HG03095 (cell line): ENCODE measurements at regions not wholly inside any gene's neighbourhood (a gene's known extent, or its start where the extent isn't known, plus 50 kb on each side); places are given as distances from the start of the nearest gene placed in this dataset.
"Not testable (repeated sequence)": the region's sequence is repeated elsewhere in the genome, so short reads cannot be mapped to it uniquely, and the experiment has no call there.

Source experiments
- ATAC-seq: cut with Tn5 transposase; IDR thresholded peaks from one replicate; pipeline ENCODE4 v1.9.1; 2021; ENCODE audit warnings: moderate library complexity; ENCODE audit not compliant: unreplicated experiment

DNA sequence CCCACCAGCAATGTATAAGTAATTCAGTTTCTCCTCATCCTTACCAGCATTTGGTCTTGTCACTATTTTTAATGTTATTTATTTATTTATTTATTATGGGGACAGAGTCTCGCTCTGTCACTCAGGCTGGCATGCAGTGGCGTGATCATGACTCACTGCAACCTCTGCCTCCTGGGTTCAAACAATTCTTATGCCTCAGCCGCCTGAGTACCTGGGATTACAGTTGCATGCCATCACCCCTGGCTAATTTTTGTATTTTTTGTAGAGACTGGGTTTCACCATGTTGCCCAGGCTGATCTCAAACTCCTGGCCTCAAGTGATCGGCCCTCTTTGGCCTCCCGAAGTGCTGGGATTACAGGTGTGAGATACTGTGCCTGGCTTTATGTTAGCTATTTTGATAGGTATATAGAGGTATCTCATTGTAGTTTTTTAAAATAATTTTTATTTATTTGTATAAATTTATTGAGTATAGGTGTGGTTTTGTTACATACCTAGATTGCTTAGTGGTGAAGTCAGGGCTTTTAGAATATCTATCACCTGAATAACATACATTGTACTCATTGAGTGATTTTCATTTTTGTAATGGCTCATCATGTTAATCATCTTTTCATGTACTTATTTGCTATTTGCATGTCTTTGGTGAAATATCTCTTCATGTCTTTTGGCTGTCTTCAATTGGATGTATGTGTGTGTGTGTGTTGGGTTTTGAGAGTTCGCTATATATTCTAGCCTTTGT is 53.3 kb downstream of the TANC2 start:
- ATAC-seq: no peak

DNA sequence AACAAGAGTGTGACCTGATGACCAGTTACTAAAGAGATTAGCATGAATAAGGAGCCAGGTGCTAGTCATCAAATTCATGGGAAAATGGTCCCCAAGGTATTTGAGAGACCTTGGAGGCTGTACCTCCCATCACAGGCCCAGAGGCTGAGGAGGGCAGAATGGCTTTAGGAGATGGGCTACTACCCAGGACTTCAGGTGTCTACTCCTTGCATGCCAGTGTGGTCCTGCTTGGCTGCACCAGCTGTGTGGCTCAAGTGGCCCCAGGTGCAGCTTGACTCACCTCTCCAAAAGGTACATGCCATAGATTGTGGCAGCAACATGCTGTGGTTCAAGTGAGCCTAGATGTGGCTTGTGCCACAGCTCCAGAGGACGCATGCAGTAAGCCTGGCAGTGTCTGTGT is 56.5 kb downstream of the TANC2 start:
- no peak for ATAC-seq

DNA sequence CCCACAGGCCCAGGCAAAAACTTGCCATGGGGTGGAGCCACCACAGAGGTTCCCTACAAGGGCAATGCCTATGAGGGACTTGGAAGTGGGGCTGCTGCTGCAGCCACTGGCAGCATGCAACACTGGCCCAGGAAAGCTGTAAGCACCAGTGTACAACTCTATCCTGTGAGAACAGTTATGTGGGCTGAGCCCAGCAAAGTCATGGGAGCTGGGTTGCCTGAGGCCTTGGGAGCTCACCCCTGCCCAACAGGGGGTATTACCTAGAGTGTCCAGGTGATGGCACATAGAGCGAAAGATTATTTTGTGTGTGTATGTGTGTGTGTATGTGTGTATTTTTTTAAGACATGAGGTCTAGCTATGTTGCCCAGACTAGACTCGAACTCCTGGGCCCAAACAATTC is 57.0 kb downstream of the TANC2 start:
- ATAC-seq: no peak

DNA sequence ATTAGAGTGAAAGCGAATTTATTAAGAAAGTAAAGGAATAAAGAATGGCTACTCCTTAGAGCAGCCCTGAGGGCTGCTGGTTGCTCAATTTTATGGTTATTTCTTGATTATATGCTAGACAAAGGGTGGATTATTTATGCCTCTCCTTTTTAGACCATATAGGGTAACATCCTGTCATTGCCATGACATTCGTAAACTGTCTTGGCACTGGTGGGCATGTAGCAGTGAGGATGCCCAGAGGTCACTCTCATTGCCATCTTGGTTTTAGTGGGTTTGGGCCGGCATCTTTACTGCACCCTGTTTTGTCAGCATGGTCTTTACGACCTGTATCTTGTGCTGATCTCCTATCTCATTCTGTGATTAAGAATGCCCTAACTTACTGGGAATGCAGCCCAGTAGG is 58.2 kb downstream of the TANC2 start:
- no peak for ATAC-seq

DNA sequence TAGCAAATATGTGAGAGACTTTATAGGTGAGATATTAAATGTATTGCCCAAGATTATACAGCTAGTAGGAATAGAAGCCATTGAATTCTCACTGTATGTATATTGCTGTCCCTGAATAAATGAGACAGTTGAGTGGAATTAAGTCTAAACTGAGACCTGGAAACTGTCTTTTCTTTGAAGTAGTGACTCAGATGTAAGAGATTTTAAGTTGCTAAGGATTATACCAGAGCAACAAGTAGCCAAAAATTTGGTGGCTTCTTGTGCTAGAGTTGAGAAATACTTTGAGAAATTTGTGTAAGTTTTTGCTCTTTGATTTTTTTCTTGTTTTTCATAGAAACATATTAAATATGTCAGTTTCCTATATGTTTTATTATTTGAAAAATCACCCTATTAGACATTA is 58.7 kb downstream of the TANC2 start:
- no peak for ATAC-seq

DNA sequence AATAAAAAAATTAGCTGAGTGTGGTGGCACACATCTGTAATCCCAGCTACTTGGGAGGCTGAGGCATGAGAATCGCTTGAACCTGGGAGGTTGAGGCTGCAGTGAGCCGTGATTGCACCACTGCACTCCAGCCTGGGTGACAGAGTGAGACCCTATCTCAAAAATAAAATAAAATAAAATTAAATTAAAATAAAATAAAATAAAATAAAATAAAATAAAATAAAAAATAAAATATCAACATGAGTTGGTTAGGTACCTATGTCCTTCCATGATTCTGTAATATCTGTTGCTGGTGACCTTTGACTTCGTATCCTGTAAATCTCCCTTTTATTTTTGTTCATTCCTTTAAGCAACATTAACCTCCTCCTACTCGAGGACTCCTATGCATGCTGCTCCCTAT is 59.6 kb downstream of the TANC2 start:
- ATAC-seq: not testable (repeated sequence)

DNA sequence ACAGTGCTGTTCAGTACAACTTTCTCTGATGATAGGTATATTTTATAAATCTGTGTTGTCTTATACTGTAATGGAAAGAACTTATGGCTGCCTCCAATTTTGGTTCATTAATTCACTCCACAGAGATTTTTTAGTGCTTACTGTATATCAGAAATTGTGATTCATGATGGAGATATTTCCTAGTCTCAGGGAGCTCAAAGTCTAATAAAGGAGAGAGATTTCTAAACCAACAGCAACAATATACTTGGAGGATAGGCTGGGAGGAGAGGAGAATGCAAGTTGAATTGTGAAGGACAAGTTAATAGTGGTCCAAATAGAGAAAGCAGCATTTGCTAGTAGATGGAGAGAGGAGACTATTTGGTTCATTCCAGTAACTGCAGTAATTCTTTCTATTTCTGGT is 63.5 kb downstream of the TANC2 start:
- ATAC-seq: no peak

DNA sequence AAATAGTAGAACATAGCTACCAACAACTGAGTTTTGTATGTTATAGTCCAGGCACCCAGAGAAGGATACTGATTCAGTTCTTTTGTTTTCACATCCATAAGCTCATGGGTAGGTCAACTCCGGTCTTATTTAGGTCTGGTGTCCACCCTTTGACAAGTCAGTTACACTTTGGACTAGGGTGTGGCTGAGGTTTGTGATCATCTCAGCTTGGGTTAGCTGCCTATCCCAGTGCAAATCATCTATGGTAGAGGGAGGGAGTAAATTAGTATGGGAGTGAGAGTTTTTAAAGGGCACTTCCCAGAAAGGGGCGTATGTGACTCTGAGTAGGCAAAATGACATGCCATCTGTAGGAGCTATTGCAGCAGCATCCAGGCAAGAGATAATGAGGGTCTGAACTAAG is 66.1 kb downstream of the TANC2 start:
- ATAC-seq: no peak

DNA sequence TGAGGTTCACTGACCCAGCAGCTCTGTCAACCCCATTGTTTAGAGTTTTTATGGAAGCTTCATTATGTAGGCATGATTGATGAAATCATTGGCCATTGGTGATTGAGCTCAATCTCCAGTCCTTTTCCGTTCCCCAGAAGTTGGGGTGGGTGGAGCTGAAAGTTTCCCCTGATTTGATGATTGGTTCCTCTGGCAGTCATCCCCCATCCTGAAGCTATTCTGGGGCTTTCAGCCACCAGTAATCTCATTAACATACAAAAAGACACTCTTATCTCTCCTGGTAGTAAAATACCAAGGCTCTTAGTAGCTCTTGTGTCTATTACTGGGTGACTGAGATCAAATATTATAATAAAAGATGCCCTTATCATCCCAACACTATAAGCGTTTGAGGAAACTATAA is 67.1 kb downstream of the TANC2 start:
- ATAC-seq: no peak

DNA sequence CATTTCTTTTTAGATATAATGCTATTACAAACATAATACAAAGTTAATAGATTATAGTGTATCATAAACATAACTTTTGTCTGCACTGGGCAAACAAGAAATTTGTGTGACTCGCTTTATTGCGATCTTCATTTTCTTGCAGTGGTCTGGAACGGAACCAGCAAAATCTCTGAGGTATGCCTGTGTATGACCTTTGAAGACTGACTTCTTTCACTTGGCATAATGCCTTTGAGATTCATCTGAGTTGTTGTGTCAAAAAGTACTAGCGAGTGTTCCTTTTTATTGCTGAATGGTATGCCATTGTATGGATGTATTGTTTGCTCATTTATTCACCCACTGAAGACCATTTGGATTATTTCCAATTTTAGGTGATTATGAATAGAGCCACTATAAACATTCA is 69.2 kb downstream of the TANC2 start:
- no peak for ATAC-seq

DNA sequence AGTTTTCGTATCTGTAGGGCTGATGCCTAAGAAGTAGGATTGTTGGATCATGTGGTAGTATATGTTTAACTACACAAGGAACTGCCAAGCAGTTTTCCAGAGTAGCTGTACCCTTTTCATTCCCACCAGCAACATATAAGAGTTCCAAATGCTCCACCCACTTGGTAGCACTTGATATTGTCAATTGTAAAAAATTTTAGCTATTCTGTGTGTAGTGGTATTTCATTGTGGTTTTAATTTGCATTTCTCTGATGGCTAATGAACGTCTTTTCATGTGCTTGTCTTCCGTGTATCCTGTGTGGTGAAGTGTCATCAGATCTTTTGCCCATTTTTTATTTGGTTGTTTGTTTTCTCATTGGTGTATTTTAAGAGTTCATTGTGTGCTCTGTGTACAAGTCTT is 69.7 kb downstream of the TANC2 start:
- no peak for ATAC-seq

DNA sequence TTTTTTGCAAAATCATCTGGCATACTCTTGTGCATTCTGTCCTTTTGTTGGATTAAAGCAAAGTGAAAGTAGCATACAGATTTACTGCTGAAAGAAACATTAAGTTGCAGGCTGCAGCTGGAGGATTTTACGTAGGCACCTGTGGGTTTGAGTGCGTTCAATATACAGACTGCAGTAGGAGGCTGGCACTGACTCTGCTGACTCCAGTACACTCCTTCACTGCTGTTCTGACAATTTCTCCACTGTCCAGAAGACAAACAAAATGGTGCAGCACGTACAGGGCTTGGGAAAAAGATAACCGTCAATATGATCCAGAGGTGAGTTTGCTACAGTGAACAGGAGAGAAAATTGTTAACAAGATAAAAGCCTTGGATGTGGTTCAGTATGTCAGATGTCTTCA is 73.3 kb downstream of the TANC2 start:
- no peak for ATAC-seq

DNA sequence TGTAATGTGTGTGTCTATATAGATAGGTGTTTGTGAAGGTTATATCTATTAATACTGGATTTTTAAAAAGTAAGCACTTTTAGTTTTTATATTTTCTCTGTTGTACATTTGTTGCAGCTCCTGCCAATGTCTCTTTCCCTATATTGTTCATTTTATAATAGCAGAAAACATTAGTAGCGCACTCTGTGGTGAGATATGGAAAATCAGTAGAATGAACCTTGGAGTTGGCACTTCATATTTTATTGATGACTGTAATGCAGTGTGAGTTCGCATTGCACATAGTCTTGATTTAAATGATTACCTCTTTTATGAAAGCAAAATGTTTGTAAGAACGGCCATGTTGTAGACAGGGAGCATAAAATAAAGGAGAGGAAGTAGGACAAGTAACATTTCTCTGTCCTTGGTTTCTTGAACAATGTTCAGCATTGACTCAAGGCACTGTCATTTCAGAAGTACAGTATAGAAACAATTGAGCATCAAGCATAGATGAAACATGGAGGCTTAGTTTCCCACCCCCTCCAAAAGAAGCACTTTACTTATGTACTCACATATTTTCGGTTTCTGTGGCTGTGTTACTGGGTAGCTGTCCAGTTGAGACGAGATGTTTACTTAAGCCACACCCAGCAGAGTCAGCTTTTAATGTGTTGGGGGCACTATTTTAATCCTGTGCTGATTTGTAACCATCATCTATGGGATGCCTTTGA is 74.0 kb downstream of the TANC2 start:
- no peak for ATAC-seq

DNA sequence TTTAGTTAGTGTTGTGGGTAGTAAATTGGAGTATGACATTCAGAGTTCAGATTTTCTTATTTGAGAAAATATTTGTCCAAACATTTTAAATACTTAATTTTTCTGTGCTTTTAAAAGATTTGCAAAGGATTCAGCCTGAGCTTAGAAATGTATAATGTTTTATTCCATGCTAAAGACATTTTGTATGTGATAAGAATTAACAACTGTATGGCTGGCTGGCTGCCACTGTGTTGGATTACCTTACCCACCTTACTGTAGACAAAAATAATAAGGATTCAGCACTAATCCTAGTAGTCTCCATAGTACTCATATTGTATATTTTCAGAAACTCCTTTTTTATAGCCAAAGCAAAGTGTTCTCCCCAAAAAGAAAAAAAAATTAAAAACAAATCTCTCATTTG is 74.8 kb downstream of the TANC2 start:
- ATAC-seq: no peak

DNA sequence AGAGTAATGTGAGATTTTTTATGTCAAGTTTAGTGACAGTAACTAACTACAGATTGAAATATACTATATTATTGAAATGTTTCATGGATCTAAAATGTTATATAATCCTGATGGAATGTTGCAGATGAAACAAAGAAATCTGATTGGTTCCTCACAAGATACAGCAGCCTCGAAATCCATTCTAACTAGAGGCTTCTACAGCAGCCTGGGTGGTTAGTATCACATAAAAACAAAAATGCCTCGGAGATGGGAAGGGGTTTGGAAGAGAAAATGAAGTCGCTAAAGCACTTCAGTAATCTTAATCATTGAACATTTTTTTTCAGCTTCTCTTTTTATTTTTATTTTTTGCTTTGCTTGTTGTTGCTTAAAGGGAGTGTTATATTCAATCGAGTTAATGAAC is 75.2 kb downstream of the TANC2 start:
- ATAC-seq: no peak

DNA sequence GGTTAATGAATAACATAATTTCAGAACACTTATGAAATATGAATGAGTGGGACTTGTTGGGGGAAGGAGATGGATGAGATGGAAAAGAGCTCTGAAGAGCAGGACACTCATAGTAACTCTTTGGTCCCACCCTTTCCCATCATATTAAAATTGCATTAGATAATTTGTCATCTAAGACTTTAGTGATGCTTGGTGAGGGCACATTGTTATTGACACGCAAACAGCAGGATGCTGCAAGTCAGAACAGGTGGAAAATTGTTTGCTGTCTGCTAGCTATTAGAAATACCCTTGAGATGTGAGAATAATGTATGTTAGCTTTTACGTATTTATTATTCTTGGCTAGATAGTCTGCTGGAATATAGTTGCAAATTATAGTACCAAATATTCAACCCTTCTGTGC is 75.7 kb downstream of the TANC2 start:
- no peak for ATAC-seq

DNA sequence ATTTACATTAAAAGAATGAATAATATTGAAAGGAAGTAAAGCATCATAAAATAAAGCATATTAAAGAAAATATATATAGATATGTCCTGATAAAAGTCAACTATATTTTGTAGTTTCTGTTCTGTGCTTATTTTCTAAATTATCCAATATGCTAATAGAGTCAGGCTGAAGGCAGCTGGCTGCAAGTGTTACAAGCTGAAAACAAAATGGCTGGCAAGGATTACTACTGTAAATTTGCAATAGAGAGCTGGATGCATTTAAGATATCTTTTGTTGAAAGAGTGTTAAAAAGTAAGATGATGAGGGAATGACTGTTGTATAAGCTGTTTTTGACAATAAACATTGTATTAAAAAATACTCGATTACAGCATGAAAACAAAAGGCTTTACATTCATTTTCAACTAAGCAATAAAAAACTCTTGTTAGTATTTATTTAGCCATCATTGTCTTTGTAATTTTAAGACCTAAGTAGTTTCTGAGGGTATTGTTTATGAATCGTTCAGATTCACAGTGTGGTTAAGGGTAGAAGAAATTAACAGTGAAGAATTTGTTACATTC is 76.3 kb downstream of the TANC2 start:
- no peak for ATAC-seq

DNA sequence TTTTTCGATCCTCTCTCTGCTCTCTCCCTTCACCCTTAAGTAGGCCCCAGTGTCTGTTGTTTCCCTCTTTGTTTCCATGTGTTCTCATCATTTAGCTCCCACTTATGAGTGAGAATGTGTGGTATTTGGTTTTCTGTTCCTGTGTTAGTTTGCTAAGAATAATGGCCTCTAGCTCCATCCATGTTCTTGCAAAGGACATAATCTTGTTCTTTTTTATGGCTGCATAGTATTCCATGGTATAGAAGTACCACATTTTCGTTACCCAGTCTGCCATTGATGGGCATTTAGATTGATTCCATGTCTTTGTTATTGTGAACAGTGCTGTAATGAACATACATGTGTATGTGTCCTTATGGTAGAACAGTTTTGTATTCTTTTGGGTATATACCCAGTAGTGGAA is 91.5 kb downstream of the TANC2 start:
- not testable (repeated sequence) for ATAC-seq

DNA sequence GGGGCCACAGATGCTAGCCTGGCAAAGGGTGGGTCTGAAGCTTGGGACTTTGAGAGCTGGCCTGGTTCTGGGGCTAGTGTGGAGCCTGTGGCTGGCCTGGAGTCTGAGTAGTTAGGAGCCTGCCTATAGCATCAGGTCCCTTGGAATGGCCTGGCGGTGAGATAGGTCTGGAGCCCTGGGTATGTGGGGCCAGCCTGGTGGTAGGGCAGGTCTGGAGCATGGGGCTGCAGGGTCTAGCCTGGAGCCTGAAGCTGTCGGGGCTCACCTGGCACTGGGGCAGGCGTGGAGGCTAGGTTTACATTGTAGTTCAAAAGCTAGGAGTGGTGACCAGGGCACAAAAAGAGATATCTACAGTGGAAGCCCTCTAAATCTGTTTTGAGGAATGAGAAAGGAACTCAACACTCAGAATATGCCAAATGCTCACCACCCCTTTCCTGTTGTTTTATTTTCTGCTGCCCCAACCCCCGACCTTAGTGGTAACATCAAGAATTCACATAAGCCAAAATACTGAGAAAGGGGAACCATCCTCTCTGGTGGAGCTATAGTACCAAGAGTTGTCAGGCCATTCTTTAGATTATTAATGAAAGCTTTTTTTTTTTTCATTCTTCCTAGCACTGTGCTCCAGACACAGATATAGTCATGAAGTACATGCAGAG is 100.3 kb downstream of the TANC2 start:
- no peak for ATAC-seq

DNA sequence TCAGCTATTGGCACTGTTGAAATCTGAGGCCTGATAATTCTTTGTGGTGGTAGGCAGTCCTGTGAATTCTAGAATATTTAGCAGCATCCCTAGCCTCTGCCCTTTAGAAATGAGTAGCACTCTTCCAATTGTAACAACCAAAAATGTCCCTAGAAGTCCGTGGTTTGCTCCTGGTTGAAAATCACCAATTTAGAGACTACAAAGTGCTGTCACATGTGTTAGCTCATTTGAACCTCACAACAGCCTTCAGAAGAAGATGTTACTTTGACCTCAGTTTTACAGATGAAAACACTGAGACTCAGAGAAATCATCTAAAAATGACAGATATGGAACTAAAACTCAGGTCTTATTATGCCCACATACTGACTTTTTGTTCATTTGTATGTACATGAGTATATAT is 103.2 kb downstream of the TANC2 start:
- ATAC-seq: no peak

DNA sequence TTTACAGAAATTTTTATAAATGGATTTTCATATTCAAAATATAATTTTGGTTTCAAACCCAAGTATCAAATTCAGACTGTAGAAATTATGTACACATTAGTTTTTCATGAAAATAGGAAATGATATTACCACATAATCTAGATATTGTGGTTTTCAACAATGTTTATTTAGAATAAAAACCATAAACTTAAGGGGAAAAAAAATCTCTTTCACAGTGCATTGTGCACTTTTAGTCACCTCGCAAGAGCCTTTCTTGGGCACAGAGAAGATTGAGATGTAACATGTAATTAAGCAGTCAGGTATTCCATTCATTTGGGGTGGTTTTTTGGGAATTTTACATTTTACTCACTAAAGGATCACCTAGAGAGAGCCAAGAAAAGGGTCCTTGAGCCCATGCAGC is 104.0 kb downstream of the TANC2 start:
- ATAC-seq: no peak

DNA sequence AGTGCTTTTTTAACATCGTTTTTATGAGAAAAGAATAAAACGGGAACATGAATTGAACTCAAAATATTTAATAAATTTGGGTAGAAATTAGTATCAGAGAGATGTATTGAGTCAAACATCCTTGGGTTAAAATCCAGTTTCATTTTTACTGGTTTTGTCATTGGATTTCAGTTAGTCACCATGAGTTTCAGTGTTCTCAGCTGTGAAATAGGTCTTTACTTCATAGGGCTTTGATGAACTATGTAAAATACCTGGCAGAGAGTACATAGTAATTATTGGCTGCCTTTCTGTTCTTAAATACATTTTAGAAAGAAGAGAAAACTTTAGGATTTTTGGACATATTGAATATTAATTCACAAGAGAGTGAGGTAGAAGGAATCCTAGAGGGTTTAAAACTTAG is 105.8 kb downstream of the TANC2 start:
- no peak for ATAC-seq
